BE2C (cell line): ENCODE measurements at regions not wholly inside any gene's neighbourhood (a gene's known extent, or its start where the extent isn't known, plus 50 kb on each side); places are given as distances from the start of the nearest gene placed in this dataset.
A peak's percentile ranks its signal among the peaks of the same experiment; 100 is the strongest.

Source experiments
- DNase-seq: peaks from one replicate; pipeline ENCODE4 v3.0.0-alpha.2; 2020
- H3K27me3 ChIP-seq: fragments of 250-450 bp; sonication (Bioruptor Pico); 2 replicates; pipeline ENCODE4 v1.5.1; 2020; ENCODE audit warnings: mild to moderate bottlenecking
- H3K36me3 ChIP-seq: fragments of 250-450 bp; sonication (Bioruptor Pico); 2 replicates; pipeline ENCODE4 v1.5.1; 2020; ENCODE audit warnings: mild to moderate bottlenecking
- H3K4me1 ChIP-seq: fragments of 250-450 bp; sonication (Bioruptor Pico); 2 replicates; pipeline ENCODE4 v1.5.1; 2020
- H3K4me3 ChIP-seq: 2 replicates; pipeline ENCODE4 v1.5.1; 2011; ENCODE audit warnings: low read depth, low read length
- H3K9me3 ChIP-seq: fragments of 250-450 bp; sonication (Bioruptor Pico); 2 replicates; pipeline ENCODE4 v1.5.1; 2020
- TF ChIP-seq, protein P1 (sequence below): IDR thresholded peaks from 2 replicates; pipeline ENCODE4 v1.5.1; 2012; ENCODE audit warnings: mild to moderate bottlenecking, low read depth, low read length

DNA sequence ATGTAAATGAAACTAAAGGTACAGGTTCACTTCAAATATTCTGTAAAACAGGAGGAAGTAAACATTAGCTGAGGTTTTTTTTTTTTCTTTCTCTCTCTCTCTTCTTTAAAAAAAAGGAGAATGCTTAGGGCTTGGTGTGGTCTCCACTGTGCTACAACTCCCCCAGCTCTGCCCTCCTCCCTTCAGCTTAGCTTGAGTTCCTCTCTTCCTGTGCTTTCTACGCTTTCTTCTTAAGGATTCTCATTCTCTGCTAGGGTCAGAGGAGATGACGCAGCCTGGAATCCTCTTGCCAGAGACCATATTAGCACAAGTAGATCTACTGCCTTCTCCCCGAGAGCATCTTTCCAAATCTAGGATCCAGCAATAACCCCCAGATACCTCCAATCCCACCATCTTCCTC is 69.1 kb upstream of the SNRK start:
- no peaks in the 10 kb centered on the region for H3K36me3 ChIP-seq
- no peak for DNase-seq
- H3K4me1 ChIP-seq: no peaks in the 10 kb centered on the region
- H3K27me3 ChIP-seq: no peaks in the 10 kb centered on the region
- H3K9me3 ChIP-seq: no peaks in the 10 kb centered on the region
- no peak overlapping the region for H3K4me3 ChIP-seq
- TF ChIP-seq, protein P1, sequence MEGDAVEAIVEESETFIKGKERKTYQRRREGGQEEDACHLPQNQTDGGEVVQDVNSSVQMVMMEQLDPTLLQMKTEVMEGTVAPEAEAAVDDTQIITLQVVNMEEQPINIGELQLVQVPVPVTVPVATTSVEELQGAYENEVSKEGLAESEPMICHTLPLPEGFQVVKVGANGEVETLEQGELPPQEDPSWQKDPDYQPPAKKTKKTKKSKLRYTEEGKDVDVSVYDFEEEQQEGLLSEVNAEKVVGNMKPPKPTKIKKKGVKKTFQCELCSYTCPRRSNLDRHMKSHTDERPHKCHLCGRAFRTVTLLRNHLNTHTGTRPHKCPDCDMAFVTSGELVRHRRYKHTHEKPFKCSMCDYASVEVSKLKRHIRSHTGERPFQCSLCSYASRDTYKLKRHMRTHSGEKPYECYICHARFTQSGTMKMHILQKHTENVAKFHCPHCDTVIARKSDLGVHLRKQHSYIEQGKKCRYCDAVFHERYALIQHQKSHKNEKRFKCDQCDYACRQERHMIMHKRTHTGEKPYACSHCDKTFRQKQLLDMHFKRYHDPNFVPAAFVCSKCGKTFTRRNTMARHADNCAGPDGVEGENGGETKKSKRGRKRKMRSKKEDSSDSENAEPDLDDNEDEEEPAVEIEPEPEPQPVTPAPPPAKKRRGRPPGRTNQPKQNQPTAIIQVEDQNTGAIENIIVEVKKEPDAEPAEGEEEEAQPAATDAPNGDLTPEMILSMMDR: no peak

DNA sequence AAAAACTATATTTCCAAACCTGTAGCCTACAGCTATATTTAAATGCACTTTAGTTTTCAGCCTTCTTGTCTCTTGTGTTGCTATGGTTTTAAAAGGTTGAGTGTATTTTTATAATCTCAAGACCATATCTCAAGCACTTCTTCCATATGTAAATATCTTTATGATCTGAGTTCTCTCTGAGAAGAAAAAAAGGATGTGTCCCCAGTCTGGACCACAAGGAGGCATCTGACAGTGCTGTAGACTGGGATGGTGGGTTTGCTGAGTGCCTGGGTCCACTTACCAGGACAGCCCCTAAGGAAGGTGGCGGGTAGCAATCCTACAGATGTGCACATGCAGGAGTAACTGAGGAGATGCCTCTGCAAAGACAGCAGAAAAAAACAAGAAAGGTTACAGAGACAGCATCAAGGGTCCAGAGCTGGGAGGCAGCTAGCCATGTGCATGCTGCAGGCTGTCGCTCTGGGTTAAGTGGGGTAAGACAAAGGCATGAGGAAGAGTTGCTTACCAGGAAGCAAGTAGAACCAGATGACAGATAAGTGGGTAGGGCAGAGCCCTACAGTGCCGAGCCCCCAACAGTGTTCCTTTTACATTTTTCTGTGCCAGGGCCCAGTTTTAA is 70.6 kb upstream of the SNRK start:
- Histone ChIP-seq H3K9me3 (no peaks in the 10 kb centered on the region), H3K27me3 (no peaks in the 10 kb centered on the region), H3K36me3 (no peaks in the 10 kb centered on the region), H3K4me1 (no peaks in the 10 kb centered on the region), H3K4me3 (no peak overlapping the region)
- TF ChIP-seq, protein P1: peak; percentile 35; the same call in 1 of the 2 replicates
- DNase-seq: no peak

DNA sequence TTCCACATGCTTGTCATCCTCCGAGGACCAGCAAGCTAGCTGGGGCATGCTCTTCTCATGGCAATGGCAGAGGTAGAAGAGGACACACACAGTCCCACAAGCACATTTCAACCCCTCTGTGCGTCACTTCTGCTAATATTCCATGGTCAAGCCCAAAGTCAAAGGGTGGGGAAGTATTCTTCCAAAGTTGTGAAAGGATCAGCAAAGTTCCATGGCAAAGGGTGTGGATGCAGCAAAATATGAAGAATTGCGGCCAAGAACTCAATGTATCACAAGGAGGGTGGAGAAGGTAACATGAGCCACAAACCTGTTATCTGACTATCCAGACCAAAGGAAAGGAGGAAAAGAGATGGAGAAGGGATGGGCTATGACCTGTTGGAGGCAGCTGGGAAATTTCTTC is 71.2 kb upstream of the SNRK start:
- no peaks in the 10 kb centered on the region for H3K9me3 ChIP-seq
- no peaks in the 10 kb centered on the region for H3K4me1 ChIP-seq
- no peaks in the 10 kb centered on the region for H3K36me3 ChIP-seq
- DNase-seq: no peak
- TF ChIP-seq, protein P1: no peak
- no peaks in the 10 kb centered on the region for H3K27me3 ChIP-seq
- H3K4me3 ChIP-seq: no peak overlapping the region

DNA sequence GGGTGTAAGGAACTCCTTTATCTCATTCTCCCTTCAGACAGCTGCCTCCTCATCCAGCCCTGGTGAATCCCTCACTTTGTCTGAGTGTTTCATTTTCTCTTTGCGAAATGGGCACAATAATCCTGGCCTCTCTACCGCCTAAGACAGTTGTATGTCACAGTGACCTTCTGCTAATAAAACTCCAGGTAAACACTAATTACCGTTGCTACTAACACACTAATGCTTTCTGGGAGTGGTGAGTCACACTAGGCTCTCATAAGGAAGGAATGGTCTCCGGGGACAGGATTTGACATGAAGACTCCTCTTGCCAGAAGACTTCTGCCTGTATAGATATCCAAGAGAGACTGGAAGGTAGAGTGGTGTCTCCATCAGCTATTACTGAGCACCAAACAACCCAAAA is 71.7 kb upstream of the SNRK start:
- no peaks in the 10 kb centered on the region for H3K4me1 ChIP-seq
- TF ChIP-seq, protein P1: no peak
- DNase-seq: no peak
- no peaks in the 10 kb centered on the region for H3K27me3 ChIP-seq
- no peaks in the 10 kb centered on the region for H3K9me3 ChIP-seq
- H3K4me3 ChIP-seq: no peak overlapping the region
- H3K36me3 ChIP-seq: no peaks in the 10 kb centered on the region

DNA sequence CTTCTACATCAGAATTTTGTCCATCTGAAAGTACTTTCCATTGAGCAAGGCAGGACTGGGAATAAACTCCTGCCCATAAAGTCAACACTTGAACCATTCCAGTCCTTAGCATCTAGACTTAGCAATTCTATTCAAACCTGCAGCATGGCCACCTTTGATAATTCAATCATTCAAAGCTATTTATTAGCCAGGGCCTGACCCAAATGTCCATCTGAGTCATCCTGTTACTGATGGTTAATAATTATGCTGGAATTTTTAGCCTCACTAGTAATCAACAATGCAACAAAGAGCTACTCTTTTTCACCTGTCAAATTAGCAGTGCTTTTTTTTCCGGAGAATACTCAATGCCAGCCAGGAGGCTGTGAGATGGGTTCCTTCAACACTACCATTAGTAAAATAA is 72.7 kb upstream of the SNRK start:
- TF ChIP-seq, protein P1: no peak
- H3K4me3 ChIP-seq: no peak overlapping the region
- DNase-seq: no peak

DNA sequence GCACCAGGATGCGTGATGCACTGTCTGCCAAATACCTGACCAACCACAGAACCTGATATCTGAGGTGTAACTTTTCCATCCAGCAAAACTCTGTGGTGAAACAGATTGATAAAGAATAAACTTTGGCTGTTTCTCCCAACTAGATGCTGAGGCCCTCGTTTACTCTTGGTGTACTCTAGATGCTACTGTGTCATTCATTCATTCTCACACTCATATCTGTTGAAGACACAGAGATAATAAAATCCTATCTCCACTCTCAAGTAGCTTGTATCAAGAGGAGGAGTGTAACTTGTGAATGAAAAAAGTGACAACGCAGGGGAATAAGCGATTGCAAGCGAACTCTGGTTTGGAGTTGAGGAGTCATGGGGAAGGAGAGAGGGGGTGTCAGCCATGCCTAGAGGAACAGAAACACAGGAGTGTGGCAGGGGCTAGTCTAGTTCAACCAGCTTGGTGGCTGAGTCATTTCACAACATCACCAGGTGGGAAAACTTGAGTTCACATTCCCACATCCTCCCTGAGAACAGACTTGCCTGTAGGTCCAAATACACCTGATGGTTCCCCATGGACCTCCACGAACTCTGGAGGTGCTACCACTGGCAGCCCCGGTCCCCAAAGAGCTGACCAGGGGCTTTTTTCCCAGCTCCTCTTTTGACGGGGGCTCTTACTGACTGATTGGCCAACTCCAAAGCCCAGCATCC is 73.3 kb upstream of the SNRK start:
- Histone ChIP-seq H3K36me3 (no peaks in the 10 kb centered on the region), H3K4me1 (no peaks in the 10 kb centered on the region), H3K4me3 (no peak overlapping the region), H3K27me3 (no peaks in the 10 kb centered on the region), H3K9me3 (no peaks in the 10 kb centered on the region)
- no peak for DNase-seq
- TF ChIP-seq, protein P1: no peak

More for the DNA sequence above, 72.7 kb upstream of the SNRK start:
- no peaks in the 10 kb centered on the region for H3K27me3 ChIP-seq
- no peaks in the 10 kb centered on the region for H3K36me3 ChIP-seq
- no peaks in the 10 kb centered on the region for H3K9me3 ChIP-seq
- no peaks in the 10 kb centered on the region for H3K4me1 ChIP-seq
